ENCODE measurements at regions not wholly inside any gene's neighbourhood (a gene's known extent, or its start where the extent isn't known, plus 50 kb on each side); places are given as distances from the start of the nearest gene placed in this dataset.

- TF ChIP-seq POLR2A (IDR thresholded peaks at IDR 0.05) (no peak), CTCF (IDR thresholded peaks at IDR 0.05) (no peak), EP300 (IDR thresholded peaks at IDR 0.05) (no peak)
These were observed 224.7 kb upstream of the SFRP2 start for GRCh38 chr4:154013576-154013975.
